MM.1S (cell line): ENCODE measurements at regions not wholly inside any gene's neighbourhood (a gene's known extent, or its start where the extent isn't known, plus 50 kb on each side); places are given as distances from the start of the nearest gene placed in this dataset.

Experiments
- DNase-seq: peaks from one replicate; pipeline ENCODE4 v3.0.0-alpha.2; 2015
- H2AFZ ChIP-seq: fragments of 300-600 bp; sonication (generic); 2 replicates; pipeline ENCODE4 v1.6.0; 2016; ENCODE audit warnings: antibody characterized with exemption, low read length
- H3F3A ChIP-seq: fragments of 300-600 bp; sonication (generic); 2 replicates; pipeline ENCODE4 v1.6.1; 2016; ENCODE audit warnings: mild to moderate bottlenecking, antibody characterized with exemption, low read length, moderate library complexity, mixed read lengths; ENCODE audit not compliant: insufficient read depth
- H3K27ac ChIP-seq: fragments of 300-600 bp; sonication (generic); 2 replicates; pipeline ENCODE4 v1.5.1; 2016; ENCODE audit warnings: mild to moderate bottlenecking, low read length
- H3K27me3 ChIP-seq: fragments of 300-600 bp; sonication (generic); replicated peaks from 2 replicates; pipeline ENCODE4 v1.6.0; 2016; ENCODE audit warnings: low read length; ENCODE audit not compliant: insufficient read depth
- H3K36me3 ChIP-seq: fragments of 300-600 bp; sonication (generic); replicated peaks from 2 replicates; pipeline ENCODE4 v1.6.1; 2016; ENCODE audit warnings: mild to moderate bottlenecking, low read length, mixed read lengths; ENCODE audit not compliant: insufficient read depth
- H3K4me1 ChIP-seq: fragments of 300-600 bp; sonication (generic); 2 replicates; pipeline ENCODE4 v1.6.1; 2016; ENCODE audit warnings: low read length, mixed read lengths
- H3K4me2 ChIP-seq: fragments of 300-600 bp; sonication (generic); 2 replicates; pipeline ENCODE4 v1.6.0; 2016; ENCODE audit warnings: low read depth, low read length
- H3K4me3 ChIP-seq: fragments of 300-600 bp; sonication (generic); 2 replicates; pipeline ENCODE4 v1.5.1; 2016; ENCODE audit warnings: low read length, mixed read lengths
- H3K79me2 ChIP-seq: fragments of 300-600 bp; sonication (generic); 2 replicates; pipeline ENCODE4 v1.6.1; 2016; ENCODE audit warnings: mixed run types, low read length, mixed read lengths
- H3K9ac ChIP-seq: fragments of 300-600 bp; sonication (generic); 2 replicates; pipeline ENCODE4 v1.6.1; 2016; ENCODE audit warnings: low read length, mixed read lengths
- H3K9me2 ChIP-seq: fragments of 300-600 bp; sonication (generic); replicated peaks from 2 replicates; pipeline ENCODE4 v1.6.1; 2016; ENCODE audit warnings: mild to moderate bottlenecking, low read length, mixed read lengths; ENCODE audit not compliant: insufficient read depth
- H3K9me3 ChIP-seq: fragments of 300-600 bp; sonication (generic); replicated peaks from 2 replicates; pipeline ENCODE4 v1.6.1; 2016; ENCODE audit warnings: mild to moderate bottlenecking, low read length, mixed read lengths; ENCODE audit not compliant: insufficient read depth
- H4K20me1 ChIP-seq: fragments of 300-600 bp; sonication (generic); 2 replicates; pipeline ENCODE4 v1.6.1; 2016; ENCODE audit warnings: mild to moderate bottlenecking, low read length, moderate library complexity, mixed read lengths; ENCODE audit not compliant: insufficient read depth
- CTCF ChIP-seq: fragments of 300-600 bp; sonication (generic); IDR thresholded peaks from 2 replicates; pipeline ENCODE4 v1.5.1; 2016; ENCODE audit warnings: antibody characterized with exemption, low read length, mixed read lengths
- EZH2 ChIP-seq: fragments of 300-600 bp; sonication (generic); optimal IDR thresholded peaks from 2 replicates; pipeline ENCODE3; 2017; ENCODE audit warnings: low read depth, mild to moderate bottlenecking, antibody characterized with exemption, low read length, mixed read lengths
- EZH2phosphoT487 ChIP-seq: fragments of 300-600 bp; sonication (generic); IDR thresholded peaks from 2 replicates; pipeline ENCODE4 v1.6.1; 2018; ENCODE audit warnings: antibody characterized with exemption, low read length

GRCh38 chr22:44363013-44363979 lies 50.5 kb upstream of the SHISAL1 start:
- no peak overlapping the region for H3K4me2 ChIP-seq
- no peak overlapping the region for H3K9ac ChIP-seq
- H3K9me3 ChIP-seq = no peaks in the 10 kb centered on the region
- no peaks in the 10 kb centered on the region for H3K36me3 ChIP-seq
- H2AFZ ChIP-seq = no peak overlapping the region
- H3F3A ChIP-seq = no peaks in the 10 kb centered on the region
- no peaks in the 10 kb centered on the region for H3K79me2 ChIP-seq
- DNase-seq = no peak
- TF ChIP-seq CTCF (no peak), EZH2phosphoT487 (no peak), EZH2 (no peak)
- no peak overlapping the region for H3K27ac ChIP-seq
- no peaks in the 10 kb centered on the region for H3K4me1 ChIP-seq
- no peak overlapping the region for H3K4me3 ChIP-seq
- no peaks in the 10 kb centered on the region for H3K9me2 ChIP-seq
- H4K20me1 ChIP-seq = 0 out of 2 replicates have a peak, but pooled peaks cover 2% of the 10 kb centered on the region
- H3K27me3 ChIP-seq = peaks cover 98% of the 10 kb centered on the region

GRCh38 chr22:44362249-44363012 lies 49.7 kb upstream of the SHISAL1 start:
- no peak overlapping the region for H3K4me2 ChIP-seq
- no peaks in the 10 kb centered on the region for H3K4me1 ChIP-seq
- H3K79me2 ChIP-seq = no peaks in the 10 kb centered on the region
- no peak for DNase-seq
- H3F3A ChIP-seq = no peaks in the 10 kb centered on the region
- H3K9me2 ChIP-seq = no peaks in the 10 kb centered on the region
- no peak overlapping the region for H3K27ac ChIP-seq
- H3K27me3 ChIP-seq = peaks cover 98% of the 10 kb centered on the region
- no peaks in the 10 kb centered on the region for H3K36me3 ChIP-seq
- no peak overlapping the region for H2AFZ ChIP-seq
- no peak overlapping the region for H3K9ac ChIP-seq
- H3K4me3 ChIP-seq = no peak overlapping the region
- H4K20me1 ChIP-seq = 0 out of 2 replicates have a peak, but pooled peaks cover 2% of the 10 kb centered on the region
- H3K9me3 ChIP-seq = no peaks in the 10 kb centered on the region
- no peak for TF ChIP-seq EZH2
- no peak for TF ChIP-seq CTCF
